ENCODE measurements at regions not wholly inside any gene's neighbourhood (a gene's known extent, or its start where the extent isn't known, plus 50 kb on each side); places are given as distances from the start of the nearest gene placed in this dataset.

DNA sequence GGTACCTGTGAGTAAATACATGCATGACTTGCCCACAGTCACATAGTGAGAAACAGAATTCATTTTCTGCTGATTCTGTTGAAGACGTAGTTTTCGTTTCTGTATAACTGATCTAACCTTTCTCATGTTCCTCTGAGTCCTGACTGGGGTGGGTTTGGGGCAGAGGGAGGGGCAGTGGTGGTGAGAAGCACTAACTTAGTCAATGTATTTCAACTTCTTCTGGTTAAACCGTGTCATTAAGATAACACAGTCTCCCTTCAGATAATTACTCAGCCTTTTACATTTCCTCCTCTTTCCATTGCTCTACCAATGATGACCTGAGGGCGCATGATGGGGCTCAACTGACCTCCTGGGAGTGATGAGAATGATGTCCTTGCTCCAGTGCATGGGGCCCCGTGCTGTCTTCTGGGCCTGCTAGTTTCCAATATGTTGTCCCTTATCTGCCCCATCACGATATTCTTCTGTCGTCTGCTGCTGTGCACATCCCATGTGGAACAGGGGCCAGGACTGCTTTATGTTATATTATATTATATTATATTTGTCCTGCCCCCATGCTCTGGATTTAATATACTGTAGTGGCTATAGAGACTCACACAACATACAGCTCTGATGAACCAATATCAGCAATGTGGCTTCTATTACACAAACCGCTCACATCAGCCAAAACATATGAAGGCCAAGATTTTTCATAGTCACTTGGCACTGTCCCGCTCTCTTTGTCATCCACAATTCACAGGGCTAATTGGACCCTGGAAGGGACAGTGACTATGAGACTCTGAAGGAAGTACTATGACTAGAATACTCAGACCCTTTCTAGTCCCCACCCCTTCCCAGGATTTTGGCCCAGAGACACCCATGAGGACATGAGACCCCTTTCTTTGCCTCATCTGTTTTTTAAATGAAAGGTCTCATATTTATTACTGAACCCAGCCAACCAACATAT lies 407.1 kb upstream of the MCTP2 start:
- Mint-ChIP-seq H3K27me3 (ENCODE audit: insufficient read depth) (peaks cover 20% of the 10 kb centered on the region), H3K36me3 (ENCODE audit: low read depth) (no peaks in the 10 kb centered on the region), H3K4me3 (no peak overlapping the region), H3K9me3 (no peaks in the 10 kb centered on the region), H3K27ac (no peak overlapping the region), H3K4me1 (peaks cover 19% of the 10 kb centered on the region)
- Histone ChIP-seq H3K9ac (ENCODE audit: extremely low read depth, low read length, poor library complexity, severe bottlenecking) (no peak overlapping the region), H3K4me1 (ENCODE audit: control insufficient read depth, insufficient read depth, low read length) (peaks cover 9% of the 10 kb centered on the region), H3K36me3 (ENCODE audit: control insufficient read depth, insufficient read depth, low read length) (no peaks in the 10 kb centered on the region), H3K27me3 (ENCODE audit: control insufficient read depth, insufficient read depth, low read length, poor library complexity, severe bottlenecking) (no peaks in the 10 kb centered on the region), H3K27ac (ENCODE audit: low read depth, low read length) (no peak overlapping the region), H3K9me3 (ENCODE audit: control insufficient read depth, low read length) (no peaks in the 10 kb centered on the region), H3K4me3 (ENCODE audit: low read length) (no peak overlapping the region)
- WGBS, 2 experiments (ENCODE audit: insufficient coverage in 1 of 2, insufficient read length in 1 of 2), result 93 to 100% methylated on average over 3 to 9 of the region's 9 CpGs
- TF ChIP-seq, protein P1, sequence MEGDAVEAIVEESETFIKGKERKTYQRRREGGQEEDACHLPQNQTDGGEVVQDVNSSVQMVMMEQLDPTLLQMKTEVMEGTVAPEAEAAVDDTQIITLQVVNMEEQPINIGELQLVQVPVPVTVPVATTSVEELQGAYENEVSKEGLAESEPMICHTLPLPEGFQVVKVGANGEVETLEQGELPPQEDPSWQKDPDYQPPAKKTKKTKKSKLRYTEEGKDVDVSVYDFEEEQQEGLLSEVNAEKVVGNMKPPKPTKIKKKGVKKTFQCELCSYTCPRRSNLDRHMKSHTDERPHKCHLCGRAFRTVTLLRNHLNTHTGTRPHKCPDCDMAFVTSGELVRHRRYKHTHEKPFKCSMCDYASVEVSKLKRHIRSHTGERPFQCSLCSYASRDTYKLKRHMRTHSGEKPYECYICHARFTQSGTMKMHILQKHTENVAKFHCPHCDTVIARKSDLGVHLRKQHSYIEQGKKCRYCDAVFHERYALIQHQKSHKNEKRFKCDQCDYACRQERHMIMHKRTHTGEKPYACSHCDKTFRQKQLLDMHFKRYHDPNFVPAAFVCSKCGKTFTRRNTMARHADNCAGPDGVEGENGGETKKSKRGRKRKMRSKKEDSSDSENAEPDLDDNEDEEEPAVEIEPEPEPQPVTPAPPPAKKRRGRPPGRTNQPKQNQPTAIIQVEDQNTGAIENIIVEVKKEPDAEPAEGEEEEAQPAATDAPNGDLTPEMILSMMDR (conservative IDR thresholded peaks at IDR 0.05), result no peak
- no peak for DNase-seq

GRCh38 chr15:93820566-93820965 lies 410.8 kb upstream of the MCTP2 start:
- H3K27me3 Mint-ChIP-seq (ENCODE audit: insufficient read depth), result peaks cover 7% of the 10 kb centered on the region
- H3K4me3 ChIP-seq (ENCODE audit: low read length), result no peak overlapping the region
- WGBS, 2 experiments (ENCODE audit: insufficient coverage in 1 of 2, insufficient read length in 1 of 2), result 86% methylated on average over 3 to 4 of the region's 4 CpGs
- no peaks in the 10 kb centered on the region for H3K27me3 ChIP-seq (ENCODE audit: control insufficient read depth, insufficient read depth, low read length, poor library complexity, severe bottlenecking)
- H3K4me1 ChIP-seq (ENCODE audit: control insufficient read depth, insufficient read depth, low read length), result no peaks in the 10 kb centered on the region
- H3K9ac ChIP-seq (ENCODE audit: extremely low read depth, low read length, poor library complexity, severe bottlenecking), result no peak overlapping the region
- no peaks in the 10 kb centered on the region for H3K36me3 ChIP-seq (ENCODE audit: control insufficient read depth, insufficient read depth, low read length)
- no peak overlapping the region for H3K27ac Mint-ChIP-seq
- H3K9me3 ChIP-seq (ENCODE audit: control insufficient read depth, low read length), result peaks cover 15% of the 10 kb centered on the region
- TF ChIP-seq, protein P1 (conservative IDR thresholded peaks at IDR 0.05), result no peak
- H3K4me3 Mint-ChIP-seq, result no peak overlapping the region
- H3K27ac ChIP-seq (ENCODE audit: low read depth, low read length), result no peak overlapping the region
- H3K9me3 Mint-ChIP-seq, result peaks cover 12% of the 10 kb centered on the region
- peaks cover 2% of the 10 kb centered on the region for H3K4me1 Mint-ChIP-seq
- peaks cover 2% of the 10 kb centered on the region for H3K36me3 Mint-ChIP-seq (ENCODE audit: low read depth)
- no peak for DNase-seq

GRCh38 chr15:93819826-93820225 lies 411.5 kb upstream of the MCTP2 start:
- peaks cover 2% of the 10 kb centered on the region for H3K36me3 Mint-ChIP-seq (ENCODE audit: low read depth)
- no peak overlapping the region for H3K27ac Mint-ChIP-seq
- peaks cover 6% of the 10 kb centered on the region for H3K4me1 Mint-ChIP-seq
- Histone ChIP-seq H3K9ac (ENCODE audit: extremely low read depth, low read length, poor library complexity, severe bottlenecking) (no peak overlapping the region), H3K9me3 (ENCODE audit: control insufficient read depth, low read length) (peaks cover 15% of the 10 kb centered on the region), H3K4me1 (ENCODE audit: control insufficient read depth, insufficient read depth, low read length) (no peaks in the 10 kb centered on the region), H3K27me3 (ENCODE audit: control insufficient read depth, insufficient read depth, low read length, poor library complexity, severe bottlenecking) (no peaks in the 10 kb centered on the region), H3K27ac (ENCODE audit: low read depth, low read length) (no peak overlapping the region), H3K4me3 (ENCODE audit: low read length) (no peak overlapping the region), H3K36me3 (ENCODE audit: control insufficient read depth, insufficient read depth, low read length) (no peaks in the 10 kb centered on the region)
- no peak overlapping the region for H3K4me3 Mint-ChIP-seq
- peaks cover 3% of the 10 kb centered on the region for H3K27me3 Mint-ChIP-seq (ENCODE audit: insufficient read depth)
- TF ChIP-seq, protein P1 (conservative IDR thresholded peaks at IDR 0.05), result no peak
- no peak for DNase-seq
- H3K9me3 Mint-ChIP-seq, result peaks cover 12% of the 10 kb centered on the region
- WGBS, 2 experiments (ENCODE audit: insufficient coverage in 1 of 2, insufficient read length in 1 of 2), result 86 to 92% methylated on average over 4 of the region's 4 CpGs

All from endodermal cell (in vitro differentiated cells).